ENCODE measurements at regions not wholly inside any gene's neighbourhood (a gene's known extent, or its start where the extent isn't known, plus 50 kb on each side); places are given as distances from the start of the nearest gene placed in this dataset.

- TF ChIP-seq, protein P1, sequence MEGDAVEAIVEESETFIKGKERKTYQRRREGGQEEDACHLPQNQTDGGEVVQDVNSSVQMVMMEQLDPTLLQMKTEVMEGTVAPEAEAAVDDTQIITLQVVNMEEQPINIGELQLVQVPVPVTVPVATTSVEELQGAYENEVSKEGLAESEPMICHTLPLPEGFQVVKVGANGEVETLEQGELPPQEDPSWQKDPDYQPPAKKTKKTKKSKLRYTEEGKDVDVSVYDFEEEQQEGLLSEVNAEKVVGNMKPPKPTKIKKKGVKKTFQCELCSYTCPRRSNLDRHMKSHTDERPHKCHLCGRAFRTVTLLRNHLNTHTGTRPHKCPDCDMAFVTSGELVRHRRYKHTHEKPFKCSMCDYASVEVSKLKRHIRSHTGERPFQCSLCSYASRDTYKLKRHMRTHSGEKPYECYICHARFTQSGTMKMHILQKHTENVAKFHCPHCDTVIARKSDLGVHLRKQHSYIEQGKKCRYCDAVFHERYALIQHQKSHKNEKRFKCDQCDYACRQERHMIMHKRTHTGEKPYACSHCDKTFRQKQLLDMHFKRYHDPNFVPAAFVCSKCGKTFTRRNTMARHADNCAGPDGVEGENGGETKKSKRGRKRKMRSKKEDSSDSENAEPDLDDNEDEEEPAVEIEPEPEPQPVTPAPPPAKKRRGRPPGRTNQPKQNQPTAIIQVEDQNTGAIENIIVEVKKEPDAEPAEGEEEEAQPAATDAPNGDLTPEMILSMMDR (tag by site-specific recombination; IDR thresholded peaks at IDR 0.05), result no peak
- TF ChIP-seq ZNF600 (tag by site-specific recombination; IDR thresholded peaks at IDR 0.05), result no peak
- no peak for TF ChIP-seq ZNF24 (tag by site-specific recombination; IDR thresholded peaks at IDR 0.05)
- no peak for TF ChIP-seq YY1 (tag by site-specific recombination; IDR thresholded peaks at IDR 0.05)
- TF ChIP-seq ZNF169 (tag by site-specific recombination; IDR thresholded peaks at IDR 0.05), result no peak
- no peak for TF ChIP-seq ZNF473 (tag by site-specific recombination; IDR thresholded peaks at IDR 0.05)
- no peak for TF ChIP-seq ZBTB7A (tag by site-specific recombination; IDR thresholded peaks at IDR 0.05; ENCODE audit: low read depth)
- TF ChIP-seq TCF7L2 (IDR thresholded peaks at IDR 0.05; ENCODE audit: borderline replicate concordance, low read depth, low read length), result no peak
- no peak for TF ChIP-seq ZNF184 (tag by site-specific recombination; IDR thresholded peaks at IDR 0.05)
- no peak for TF ChIP-seq ZNF513 (tag by site-specific recombination; IDR thresholded peaks at IDR 0.05)
These were observed 182.7 kb downstream of the TBX18 start for GRCh38 chr6:84581494-84582259.

All from HEK293 (cell line).